OCI-M2 (cell line): ENCODE measurements at regions not wholly inside any gene's neighbourhood (a gene's known extent, or its start where the extent isn't known, plus 50 kb on each side); places are given as distances from the start of the nearest gene placed in this dataset.
"Not testable (repeated sequence)": the region's sequence is repeated elsewhere in the genome, so short reads cannot be mapped to it uniquely, and the experiment has no call there.

Experiments
- DNase-seq: peaks from one replicate; lab custom pipeline; 2025; ENCODE audit not compliant: unreplicated experiment; lab: John Stamatoyannopoulos, UW

- DNase-seq: no peak
Measured at GRCh38 chr19:27716922-27717321, 1496.0 kb downstream of the UQCRFS1 start.

GRCh38 chr19:27714857-27715256 is 1498.1 kb downstream of the UQCRFS1 start:
- no peak for DNase-seq

GRCh38 chr19:27709496-27709895 is 1503.5 kb downstream of the UQCRFS1 start:
- no peak for DNase-seq

- DNase-seq: not testable (repeated sequence)
Measured at GRCh38 chr19:27708986-27709385, 1504.0 kb downstream of the UQCRFS1 start.

GRCh38 chr19:27707026-27707425 is 1505.9 kb downstream of the UQCRFS1 start:
- DNase-seq: not testable (repeated sequence)

GRCh38 chr19:27705896-27706295 is 1507.1 kb downstream of the UQCRFS1 start:
- DNase-seq: no peak

GRCh38 chr19:27694361-27695055 is 1518.4 kb downstream of the UQCRFS1 start:
- no peak for DNase-seq

- DNase-seq: no peak
Measured at GRCh38 chr19:27691991-27692390, 1521.0 kb downstream of the UQCRFS1 start.

GRCh38 chr19:27689734-27690241 is 1523.2 kb downstream of the UQCRFS1 start:
- no peak for DNase-seq

- DNase-seq: no peak
Measured at GRCh38 chr19:27684293-27684692, 1528.7 kb downstream of the UQCRFS1 start.

- DNase-seq: no peak
Measured at GRCh38 chr19:27681972-27682371, 1531.0 kb downstream of the UQCRFS1 start.

GRCh38 chr19:27679905-27680304 is 1533.0 kb downstream of the UQCRFS1 start:
- no peak for DNase-seq

GRCh38 chr19:27679399-27679798 is 1533.6 kb downstream of the UQCRFS1 start:
- no peak for DNase-seq

GRCh38 chr19:27676877-27677276 is 1536.1 kb downstream of the UQCRFS1 start:
- no peak for DNase-seq

GRCh38 chr19:27676334-27676733 is 1536.6 kb downstream of the UQCRFS1 start:
- no peak for DNase-seq

GRCh38 chr19:27675771-27676170 is 1537.2 kb downstream of the UQCRFS1 start:
- no peak for DNase-seq

- no peak for DNase-seq
Measured at GRCh38 chr19:27674701-27675100, 1538.2 kb downstream of the UQCRFS1 start.

- DNase-seq: no peak
Measured at GRCh38 chr19:27673986-27674385, 1539.0 kb downstream of the UQCRFS1 start.

- DNase-seq: no peak
Measured at GRCh38 chr19:27672309-27673047, 1540.5 kb downstream of the UQCRFS1 start.

- no peak for DNase-seq
Measured at GRCh38 chr19:27671876-27672275, 1541.1 kb downstream of the UQCRFS1 start.

- no peak for DNase-seq
Measured at GRCh38 chr19:27660428-27660827, 1552.5 kb downstream of the UQCRFS1 start.
